Ovary (tissue), 7 donors: ENCODE measurements at regions not wholly inside any gene's neighbourhood (a gene's known extent, or its start where the extent isn't known, plus 50 kb on each side); places are given as distances from the start of the nearest gene placed in this dataset.

Experiments used
- DNase-seq, 5 donors: peaks; one replicate each; pipeline ENCODE4 v3.0.0-alpha.2; 2019 to 2020
- H3K27ac ChIP-seq, 2 donors: fragments of 200-600 bp; one replicate each; pipeline versions ENCODE4 v1.5.1 to v1.8.0; 2019 to 2022
- H3K27me3 ChIP-seq: fragments of 200-600 bp; one replicate; pipeline ENCODE4 v1.8.0; 2022
- H3K36me3 ChIP-seq: fragments of 200-600 bp; sonication (generic); one replicate; pipeline ENCODE4 v1.5.1; 2019
- H3K4me1 ChIP-seq: one replicate; pipeline ENCODE4 v1.8.1; 2013; ENCODE audit warnings: mild to moderate bottlenecking, moderate library complexity; ENCODE audit not compliant: insufficient read depth
- H3K4me3 ChIP-seq: fragments of 200-600 bp; sonication (generic); one replicate; pipeline ENCODE4 v1.5.1; 2017
- H3K9me3 ChIP-seq, 2 donors: fragments of 200-600 bp in 1 of 2; sonication (generic) in 1 of 2; one replicate each; pipeline versions ENCODE4 v1.5.1 to v1.8.1; 2013 to 2019; ENCODE audit warnings: mild to moderate bottlenecking in 1 of 2, moderate library complexity in 1 of 2
- EP300 ChIP-seq: sonication (generic); formaldehyde crosslinking; IDR thresholded peaks from one replicate; pipeline ENCODE4 v1.6.1; 2017; ENCODE audit warnings: antibody characterized with exemption
- POLR2A ChIP-seq: fragments of 450-650 bp; IDR thresholded peaks from one replicate; pipeline ENCODE4 v1.6.1; 2017; ENCODE audit warnings: antibody characterized with exemption, mild to moderate bottlenecking, moderate library complexity
- WGBS, 3 donors: extraction: QIAGEN DNeasy Blood & Tissue Kit in 1 of 3; methylation state at CpG; one replicate each; pipeline versions ENCODE4 v1.1.5 to v1.1.7; 2013 to 2017; 5-methylcytosine and 5-hydroxymethylcytosine counted together
- intact Hi-C, 4 donors: fragments of 100-400 bp; cut with DNase I; formaldehyde crosslinking; loops; one replicate each; pipeline versions ENCODE4 v1.11.0 to v1.15.1; 2022 to 2023
- TF ChIP-seq, protein P1 (sequence below), 3 donors: fragments of 450-650 bp in 2 of 3; fragments of 200-600 bp in 1 of 3; IDR thresholded peaks; one replicate each; pipeline versions ENCODE4 v1.5.1 to v1.8.0; 2016 to 2022; ENCODE audit warnings: antibody characterized with exemption in 3 of 3, mild to moderate bottlenecking in 1 of 3
- donor health status: DM: no; HTN: no; CAD: no; lungs with moderate emphysema.
- donor health status: DM: no; HTN: no; CAD: no.
- donor health status: Bipolar disorder and iron deficiency.
- donor health status: DM: no; HTN: no; CAD: no.
- donor health status: DM: yes; HTN: yes; CAD: no.

GRCh38 chrX:10039821-10040793 lies 72.9 kb downstream of the CLDN34 start:
- WGBS, 3 donors = 66 to 74% (median 69%) methylated on average over 12 of the region's 12 CpGs
- intact Hi-C loops = no loop called here

GRCh38 chrX:10040961-10041360 lies 73.8 kb downstream of the CLDN34 start:
- intact Hi-C loops = no loop called here
- H3K4me1 ChIP-seq = peaks cover 4% of the 10 kb centered on the region
- WGBS, 3 donors = 44 to 58% (median 53%) methylated on average over 5 of the region's 5 CpGs

More at GRCh38 chrX:10039821-10040793, 72.9 kb downstream of the CLDN34 start:
- TF ChIP-seq, protein P1, sequence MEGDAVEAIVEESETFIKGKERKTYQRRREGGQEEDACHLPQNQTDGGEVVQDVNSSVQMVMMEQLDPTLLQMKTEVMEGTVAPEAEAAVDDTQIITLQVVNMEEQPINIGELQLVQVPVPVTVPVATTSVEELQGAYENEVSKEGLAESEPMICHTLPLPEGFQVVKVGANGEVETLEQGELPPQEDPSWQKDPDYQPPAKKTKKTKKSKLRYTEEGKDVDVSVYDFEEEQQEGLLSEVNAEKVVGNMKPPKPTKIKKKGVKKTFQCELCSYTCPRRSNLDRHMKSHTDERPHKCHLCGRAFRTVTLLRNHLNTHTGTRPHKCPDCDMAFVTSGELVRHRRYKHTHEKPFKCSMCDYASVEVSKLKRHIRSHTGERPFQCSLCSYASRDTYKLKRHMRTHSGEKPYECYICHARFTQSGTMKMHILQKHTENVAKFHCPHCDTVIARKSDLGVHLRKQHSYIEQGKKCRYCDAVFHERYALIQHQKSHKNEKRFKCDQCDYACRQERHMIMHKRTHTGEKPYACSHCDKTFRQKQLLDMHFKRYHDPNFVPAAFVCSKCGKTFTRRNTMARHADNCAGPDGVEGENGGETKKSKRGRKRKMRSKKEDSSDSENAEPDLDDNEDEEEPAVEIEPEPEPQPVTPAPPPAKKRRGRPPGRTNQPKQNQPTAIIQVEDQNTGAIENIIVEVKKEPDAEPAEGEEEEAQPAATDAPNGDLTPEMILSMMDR (IDR thresholded peaks at IDR 0.05) = no peak
- TF ChIP-seq POLR2A (no peak), EP300 (no peak)
- Histone ChIP-seq H3K36me3 (no peaks in the 10 kb centered on the region), H3K4me1 (peaks cover 2% of the 10 kb centered on the region), H3K9me3 (no peaks in the 10 kb centered on the region), H3K27me3 (no peaks in the 10 kb centered on the region), H3K4me3 (no peak overlapping the region), H3K27ac (no peak overlapping the region)
- DNase-seq = no peak

DNA sequence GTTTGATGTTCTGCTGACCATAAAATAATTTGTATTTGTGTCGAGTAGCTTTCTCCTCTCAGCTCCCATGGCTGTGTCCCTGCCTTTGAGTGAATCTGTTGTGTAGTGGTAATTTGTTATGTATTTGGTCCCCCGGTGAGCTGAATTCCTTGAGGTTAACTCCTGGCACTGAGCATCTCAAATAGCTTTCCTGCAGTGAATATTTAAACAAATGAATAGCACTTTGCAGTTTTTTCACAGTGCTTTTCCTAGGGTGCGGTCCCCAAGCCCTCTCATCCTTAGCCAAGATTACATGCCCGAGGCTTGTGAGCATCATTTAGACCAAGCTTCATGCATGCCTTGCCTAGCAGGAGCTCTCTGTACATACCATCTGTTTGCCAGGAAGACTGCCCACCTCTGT lies 74.2 kb downstream of the CLDN34 start:
- 44 to 54% (median 51%) methylated on average over 4 of the region's 4 CpGs for WGBS, 3 donors
- H3K27ac ChIP-seq = no peak overlapping the region
- no peaks in the 10 kb centered on the region for H3K9me3 ChIP-seq
- intact Hi-C loops = no loop called here
- DNase-seq = no peak
- no peaks in the 10 kb centered on the region for H3K36me3 ChIP-seq
- H3K4me3 ChIP-seq = no peak overlapping the region
- TF ChIP-seq, protein P1 (IDR thresholded peaks at IDR 0.05) = no peak
- TF ChIP-seq EP300 = no peak
- no peak for TF ChIP-seq POLR2A
- H3K27me3 ChIP-seq = no peaks in the 10 kb centered on the region
- peaks cover 4% of the 10 kb centered on the region for H3K4me1 ChIP-seq

More at GRCh38 chrX:10040961-10041360, 73.8 kb downstream of the CLDN34 start:
- Histone ChIP-seq H3K9me3 (no peaks in the 10 kb centered on the region), H3K27ac (no peak overlapping the region), H3K27me3 (no peaks in the 10 kb centered on the region), H3K36me3 (no peaks in the 10 kb centered on the region), H3K4me3 (no peak overlapping the region)
- no peak for DNase-seq
- TF ChIP-seq POLR2A (no peak), EP300 (no peak)
- TF ChIP-seq, protein P1 (IDR thresholded peaks at IDR 0.05) = no peak

DNA sequence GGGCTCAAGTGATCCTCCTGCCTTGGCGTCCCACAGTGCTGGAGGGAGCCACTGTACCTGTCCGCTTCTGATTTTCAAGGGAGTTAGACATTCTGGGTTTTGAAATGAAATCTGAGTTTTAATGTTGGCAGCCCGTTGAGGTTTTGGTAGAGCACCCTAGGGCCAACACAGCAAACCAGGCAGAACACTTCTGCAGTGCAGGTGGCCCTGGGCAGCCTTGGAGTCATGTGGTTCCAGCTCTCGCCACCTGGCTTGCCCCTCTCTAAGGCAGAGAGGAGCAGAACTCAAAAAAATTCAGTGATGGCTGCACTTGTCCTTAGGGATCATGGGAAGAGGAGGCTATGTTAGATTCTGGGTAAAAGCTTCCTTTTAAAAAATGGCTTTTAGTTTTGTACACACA lies 74.9 kb downstream of the CLDN34 start:
- H3K4me1 ChIP-seq = peaks cover 4% of the 10 kb centered on the region

More for the DNA sequence above, 74.9 kb downstream of the CLDN34 start:
- H3K9me3 ChIP-seq = no peaks in the 10 kb centered on the region
- H3K4me3 ChIP-seq = no peak overlapping the region
- intact Hi-C loops = no loop called here
- no peaks in the 10 kb centered on the region for H3K27me3 ChIP-seq
- TF ChIP-seq, protein P1 (IDR thresholded peaks at IDR 0.05) = no peak
- TF ChIP-seq POLR2A (no peak), EP300 (no peak)
- no peaks in the 10 kb centered on the region for H3K36me3 ChIP-seq
- WGBS, 3 donors = 78 to 84% (median 83%) methylated on average over 4 of the region's 4 CpGs
- no peak overlapping the region for H3K27ac ChIP-seq
- DNase-seq = no peak
